Ascending aorta (tissue), 2 donors: ENCODE measurements at regions not wholly inside any gene's neighbourhood (a gene's known extent, or its start where the extent isn't known, plus 50 kb on each side); places are given as distances from the start of the nearest gene placed in this dataset.

Source experiments
- DNase-seq, 2 donors: peaks; one replicate each; pipeline ENCODE4 v3.0.0-alpha.2; 2019; ENCODE audit warnings: low spot score in 2 of 2
- H3K27ac ChIP-seq, 2 donors: fragments of 200-600 bp; sonication (generic); one replicate each; pipeline ENCODE4 v1.5.1; 2016 to 2017; ENCODE audit warnings: mild to moderate bottlenecking in 1 of 2
- H3K27me3 ChIP-seq: fragments of 200-600 bp; sonication (generic); one replicate; pipeline ENCODE4 v1.5.1; 2017
- H3K36me3 ChIP-seq, 2 donors: fragments of 200-600 bp; sonication (generic); one replicate each; pipeline ENCODE4 v1.5.1; 2016
- H3K4me1 ChIP-seq, 2 donors: fragments of 200-600 bp; sonication (generic); one replicate each; pipeline ENCODE4 v1.5.1; 2016 to 2017; ENCODE audit warnings: mild to moderate bottlenecking in 1 of 2
- H3K4me3 ChIP-seq, 2 donors: fragments of 200-600 bp; sonication (generic); one replicate each; pipeline ENCODE4 v1.5.1; 2016 to 2017; ENCODE audit warnings: mild to moderate bottlenecking in 1 of 2
- H3K9me3 ChIP-seq, 2 donors: fragments of 200-600 bp; sonication (generic); one replicate each; pipeline ENCODE4 v1.5.1; 2016
- CTCF ChIP-seq, 3 experiments: fragments of 200-600 bp in 2 of 3; fragments of 450-650 bp in 1 of 3; sonication (generic) in 2 of 3; IDR thresholded peaks; one replicate each; pipeline ENCODE4 v1.5.1; 2016 to 2019; ENCODE audit warnings: antibody characterized with exemption in 3 of 3, mild to moderate bottlenecking in 1 of 3, moderate library complexity in 1 of 3
- intact Hi-C: fragments of 100-400 bp; cut with DNase I; formaldehyde crosslinking; loops from one replicate; pipeline ENCODE4 v1.15.1; 2023

- TF ChIP-seq CTCF (IDR thresholded peaks at IDR 0.05): no peak
- Histone ChIP-seq H3K27me3 (no peaks in the 10 kb centered on the region), H3K4me3 (no peak overlapping the region), H3K27ac (no peak overlapping the region), H3K36me3 (no peaks in the 10 kb centered on the region), H3K4me1 (no peaks in the 10 kb centered on the region), H3K9me3 (no peaks in the 10 kb centered on the region)
- intact Hi-C loops: no loop called here
- DNase-seq: no peak
Measured at GRCh38 chr5:5804478-5805233, 382.2 kb downstream of the ICE1 start.

- no peak for DNase-seq
- TF ChIP-seq CTCF (IDR thresholded peaks at IDR 0.05): no peak
- H3K27ac ChIP-seq: no peak overlapping the region
- H3K9me3 ChIP-seq: no peaks in the 10 kb centered on the region
- intact Hi-C loops: no loop called here
- H3K4me3 ChIP-seq: no peak overlapping the region
- no peaks in the 10 kb centered on the region for H3K27me3 ChIP-seq
- H3K4me1 ChIP-seq: no peaks in the 10 kb centered on the region
- no peaks in the 10 kb centered on the region for H3K36me3 ChIP-seq
Measured at GRCh38 chr5:5800801-5801761, 378.6 kb downstream of the ICE1 start.

- no peak for TF ChIP-seq CTCF (IDR thresholded peaks at IDR 0.05)
- Histone ChIP-seq H3K27ac (no peak overlapping the region), H3K4me3 (no peak overlapping the region), H3K36me3 (no peaks in the 10 kb centered on the region), H3K9me3 (no peaks in the 10 kb centered on the region), H3K27me3 (no peaks in the 10 kb centered on the region), H3K4me1 (no peaks in the 10 kb centered on the region)
- DNase-seq: no peak
- intact Hi-C loops: no loop called here
Measured at GRCh38 chr5:5799826-5800225, 377.3 kb downstream of the ICE1 start.

GRCh38 chr5:5799229-5799628 is 376.8 kb downstream of the ICE1 start:
- H3K27me3 ChIP-seq: no peaks in the 10 kb centered on the region
- no peak for TF ChIP-seq CTCF (IDR thresholded peaks at IDR 0.05)
- H3K9me3 ChIP-seq: no peaks in the 10 kb centered on the region
- no peak overlapping the region for H3K27ac ChIP-seq
- H3K4me1 ChIP-seq: no peaks in the 10 kb centered on the region
- H3K36me3 ChIP-seq: no peaks in the 10 kb centered on the region
- H3K4me3 ChIP-seq: no peak overlapping the region
- DNase-seq: no peak
- intact Hi-C loops: no loop called here

- no peak overlapping the region for H3K4me3 ChIP-seq
- DNase-seq: no peak
- H3K27ac ChIP-seq: no peak overlapping the region
- H3K4me1 ChIP-seq: no peaks in the 10 kb centered on the region
- no peaks in the 10 kb centered on the region for H3K36me3 ChIP-seq
- no peaks in the 10 kb centered on the region for H3K9me3 ChIP-seq
- intact Hi-C loops: no loop called here
- no peak for TF ChIP-seq CTCF (IDR thresholded peaks at IDR 0.05)
- H3K27me3 ChIP-seq: no peaks in the 10 kb centered on the region
Measured at GRCh38 chr5:5798462-5798861, 376.0 kb downstream of the ICE1 start.
